Lung microvascular endothelial cell (primary cell): ENCODE measurements at regions not wholly inside any gene's neighbourhood (a gene's known extent, or its start where the extent isn't known, plus 50 kb on each side); places are given as distances from the start of the nearest gene placed in this dataset.

ENCODE experiments used
- DNase-seq, 2 donors: peaks; one replicate each; pipeline versions ENCODE4 v3.0.0 to v3.0.0-alpha.2; 2010; ENCODE audit warnings: low read depth in 2 of 2

- DNase-seq, result no peak
Observed at GRCh38 chr19:30667746-30668145, 295.6 kb downstream of the ZNF536 start.

DNA sequence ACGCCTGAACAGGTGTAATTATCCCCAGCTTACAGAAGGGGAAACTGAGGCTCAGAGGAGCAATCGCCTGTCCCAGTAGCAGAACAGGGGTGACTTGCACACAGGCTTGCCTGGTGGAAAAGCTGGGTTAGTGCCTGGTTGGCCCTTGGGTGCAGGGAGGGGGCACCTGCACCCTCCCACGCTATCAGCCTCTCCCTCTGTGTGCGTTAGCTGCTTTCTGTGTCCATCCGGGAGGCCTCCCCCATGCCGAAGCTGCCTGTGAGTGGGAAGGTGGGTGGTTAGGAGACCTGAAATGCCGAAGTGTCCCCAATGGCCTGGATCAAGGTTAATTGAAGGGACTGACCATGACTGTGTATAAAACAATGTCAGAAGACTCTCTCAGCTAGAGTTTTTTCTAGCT, 295.0 kb downstream of the ZNF536 start:
- DNase-seq, result no peak

GRCh38 chr19:30666301-30666803, 294.2 kb downstream of the ZNF536 start:
- DNase-seq, result peak; percentile 34 to 47

DNA sequence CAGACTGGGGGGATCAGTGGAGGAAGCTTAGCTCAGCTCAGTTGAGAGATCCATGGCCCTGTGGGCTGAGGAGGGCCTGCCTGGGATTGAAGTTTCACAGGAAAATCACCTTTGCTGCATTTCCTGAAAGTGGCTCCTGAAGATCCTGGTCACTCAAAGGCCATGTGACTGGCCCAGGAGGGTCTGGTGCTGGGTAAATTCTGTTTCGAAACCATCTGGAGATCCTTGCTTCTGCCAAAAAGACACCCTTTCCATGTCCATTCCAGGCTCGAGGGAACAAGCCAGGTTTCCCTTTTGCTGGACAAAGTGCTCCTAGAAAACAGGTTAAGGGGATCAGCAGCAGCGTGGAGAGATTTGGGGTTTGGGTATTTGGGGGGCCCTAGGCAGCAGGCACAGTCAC, 293.3 kb downstream of the ZNF536 start:
- DNase-seq, result no peak

GRCh38 chr19:30663611-30664174, 291.5 kb downstream of the ZNF536 start:
- no peak for DNase-seq

DNA sequence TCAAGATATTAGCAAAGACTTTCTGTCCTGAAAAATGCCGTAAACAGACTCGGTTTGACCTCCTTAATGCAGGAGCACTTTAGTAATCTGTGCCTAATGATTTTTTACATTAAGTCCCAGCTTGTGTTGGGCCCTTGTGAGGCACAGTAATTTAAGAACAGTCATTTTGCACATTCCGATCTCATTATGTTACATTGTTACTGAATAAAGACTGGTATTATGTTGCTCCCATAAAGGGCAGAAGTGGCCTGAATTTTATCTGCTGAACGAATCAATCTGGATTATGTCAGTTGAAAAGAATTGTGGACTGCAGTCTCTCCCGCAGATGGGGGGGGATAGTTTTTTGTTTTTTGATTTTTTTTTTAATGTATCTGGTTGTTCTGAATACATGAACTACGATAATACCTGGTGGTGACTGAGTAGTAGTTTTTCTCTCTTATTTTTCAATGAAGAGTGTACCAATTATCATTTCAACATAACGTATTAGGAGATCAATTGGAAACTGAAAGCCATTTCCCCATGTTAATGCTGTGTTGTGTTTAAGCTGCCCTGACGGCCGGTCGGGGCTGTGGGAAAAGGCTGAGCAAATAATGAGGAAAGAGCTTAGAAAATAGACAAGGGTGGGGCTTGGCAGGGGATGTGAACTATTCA, 290.2 kb downstream of the ZNF536 start:
- DNase-seq, result no peak

DNA sequence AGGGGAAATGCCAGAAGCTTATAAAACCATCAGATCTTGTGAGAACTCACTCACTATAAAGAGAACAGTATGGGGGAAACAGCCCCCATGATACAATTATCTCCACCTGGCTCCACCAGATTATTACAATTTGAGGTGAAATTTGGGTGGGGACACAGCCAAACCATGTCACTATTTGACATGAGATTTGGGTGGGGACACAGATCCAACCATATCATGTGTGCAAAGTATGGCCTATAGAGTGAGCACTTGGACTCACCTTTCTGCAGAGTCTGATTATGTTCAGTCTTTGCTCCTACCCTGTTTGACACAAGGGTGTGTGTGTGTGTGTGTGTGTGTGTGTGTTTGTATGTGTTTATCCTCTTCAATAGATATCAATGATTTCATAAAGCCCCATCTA, 287.5 kb downstream of the ZNF536 start:
- no peak for DNase-seq

DNA sequence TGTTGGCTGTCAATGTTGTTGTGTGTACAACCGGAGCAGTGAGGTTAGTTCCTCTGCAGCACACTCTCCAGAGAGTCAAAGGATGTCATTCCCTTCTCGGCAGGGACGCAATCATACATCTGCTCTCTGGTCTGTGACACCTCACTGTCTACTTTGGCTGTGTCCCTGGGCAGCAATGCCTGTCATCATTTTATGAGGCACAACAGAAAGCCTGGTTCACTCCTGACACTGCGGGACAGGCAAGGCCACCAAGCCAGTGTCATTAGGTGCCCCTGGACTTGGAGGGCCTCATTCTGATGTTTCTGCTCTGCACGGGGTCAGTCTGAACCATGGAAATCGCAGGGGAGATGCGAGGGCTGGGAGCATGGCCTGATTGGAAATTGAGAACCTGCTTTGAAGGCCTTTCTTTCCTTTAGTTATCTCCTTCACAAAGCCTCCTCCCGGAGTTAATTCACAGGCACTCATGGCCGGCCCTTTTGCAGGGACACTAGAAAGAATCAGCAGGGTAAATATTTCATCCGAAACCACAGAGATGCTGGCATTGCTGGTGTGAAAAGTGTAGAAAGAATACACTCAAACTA, 284.4 kb downstream of the ZNF536 start:
- DNase-seq, result no peak

DNA sequence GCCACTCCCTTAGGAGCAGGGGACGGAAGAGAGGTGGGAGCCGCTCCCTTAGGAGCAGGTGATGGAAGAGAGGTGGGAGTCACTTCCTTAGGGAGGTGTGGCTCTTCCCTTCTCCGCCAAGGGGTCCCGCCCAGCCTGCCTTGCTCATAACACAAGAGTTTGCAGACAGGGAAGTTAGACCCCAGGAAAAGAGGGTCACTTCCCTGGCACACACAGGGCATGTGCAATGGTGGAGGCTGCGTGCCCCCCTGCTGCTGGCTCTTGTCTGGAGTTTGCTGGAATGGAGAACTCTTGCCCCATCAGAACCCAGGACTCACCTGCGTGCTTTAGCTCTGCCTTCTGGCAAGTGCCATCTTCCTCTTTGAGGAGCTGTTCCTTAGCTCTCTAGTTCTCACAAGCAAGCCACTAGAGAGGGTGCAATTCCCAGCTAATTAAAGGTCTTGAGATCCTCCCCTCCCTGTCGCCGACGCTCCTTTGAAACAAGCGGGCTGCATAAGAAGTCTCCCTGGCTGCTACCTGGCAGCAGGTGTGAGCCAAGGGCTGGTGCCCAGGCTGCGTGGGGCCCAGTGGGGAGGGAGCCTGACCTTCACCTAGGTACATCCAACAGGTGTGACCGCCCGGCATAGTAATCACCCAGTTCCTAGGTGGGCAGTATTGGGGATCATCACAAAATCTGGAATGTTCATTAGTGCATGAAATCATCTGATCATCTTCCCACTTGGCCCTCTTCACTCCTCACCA, 281.6 kb downstream of the ZNF536 start:
- no peak for DNase-seq

DNA sequence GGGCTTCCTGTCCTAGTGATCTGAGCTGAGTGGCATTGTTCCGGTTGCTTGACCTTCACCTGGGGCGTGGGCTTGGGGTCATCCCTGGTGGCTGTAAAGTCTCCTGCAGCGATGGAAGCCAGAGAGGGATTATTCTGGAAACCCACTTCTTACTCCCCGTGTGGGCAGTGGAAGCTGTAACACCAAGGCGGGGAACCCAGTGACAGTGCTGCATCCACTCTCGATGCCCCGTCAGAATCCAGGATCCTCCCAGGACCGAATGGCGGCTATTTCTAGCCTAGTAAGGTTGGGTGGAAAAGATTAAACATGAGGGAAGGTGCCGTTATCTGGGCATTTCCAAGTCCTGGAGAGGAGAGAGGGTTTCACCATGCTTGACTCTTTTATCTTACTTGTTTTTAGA, 280.6 kb downstream of the ZNF536 start:
- DNase-seq, result no peak

DNA sequence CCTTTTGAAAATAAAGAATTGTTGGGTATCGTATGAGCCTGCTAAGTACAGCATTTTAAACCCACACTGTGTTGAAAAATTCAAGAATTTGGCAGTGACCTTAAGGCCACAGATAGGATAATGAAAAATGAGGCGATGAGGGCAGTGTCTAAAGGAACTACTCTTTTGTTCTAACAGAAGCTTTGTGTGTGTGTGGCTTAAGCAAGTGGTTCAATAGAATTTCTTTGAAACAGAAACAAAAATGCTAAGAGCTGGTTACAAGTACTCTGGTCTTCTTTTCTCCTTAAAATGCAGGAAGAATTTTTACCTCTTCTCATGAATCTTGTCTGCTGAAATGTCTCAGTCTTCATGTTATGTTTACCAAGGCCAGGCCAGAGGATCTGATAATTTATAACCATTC, 279.5 kb downstream of the ZNF536 start:
- no peak for DNase-seq

- no peak for DNase-seq
Observed at GRCh38 chr19:30651066-30651465, 278.9 kb downstream of the ZNF536 start.

DNA sequence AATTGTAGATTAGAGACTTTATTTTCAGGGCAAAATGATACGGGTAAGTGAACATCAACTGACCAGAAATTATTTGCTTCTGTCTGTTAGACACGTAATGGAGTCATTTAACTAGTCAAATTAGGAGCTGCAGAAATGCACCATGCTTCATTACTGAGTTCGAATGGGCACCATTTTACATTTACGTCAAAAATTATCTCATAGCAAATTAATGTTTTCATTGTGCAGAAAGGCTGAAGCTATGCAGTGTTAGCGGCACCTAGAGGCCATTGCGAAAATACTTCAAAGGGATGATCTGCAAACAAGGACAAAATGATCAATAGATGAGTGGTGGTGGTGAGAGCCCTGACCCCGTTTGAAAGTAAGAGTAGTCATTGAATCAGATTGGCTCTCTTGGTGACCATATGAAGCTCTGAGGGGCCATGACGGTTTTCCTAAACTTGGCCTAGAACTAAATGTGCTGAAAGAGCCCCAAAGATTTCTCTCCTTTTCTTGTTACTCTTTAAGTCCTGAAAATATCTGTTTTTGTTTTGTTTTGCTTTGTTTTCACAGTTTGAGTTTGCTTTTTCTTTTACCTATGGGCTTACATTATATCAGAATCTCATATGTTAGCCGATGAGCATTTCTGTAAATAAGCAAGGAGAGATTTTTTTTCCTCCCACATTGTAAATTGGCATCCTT, 277.9 kb downstream of the ZNF536 start:
- peak; percentile 62 to 71 for DNase-seq

DNA sequence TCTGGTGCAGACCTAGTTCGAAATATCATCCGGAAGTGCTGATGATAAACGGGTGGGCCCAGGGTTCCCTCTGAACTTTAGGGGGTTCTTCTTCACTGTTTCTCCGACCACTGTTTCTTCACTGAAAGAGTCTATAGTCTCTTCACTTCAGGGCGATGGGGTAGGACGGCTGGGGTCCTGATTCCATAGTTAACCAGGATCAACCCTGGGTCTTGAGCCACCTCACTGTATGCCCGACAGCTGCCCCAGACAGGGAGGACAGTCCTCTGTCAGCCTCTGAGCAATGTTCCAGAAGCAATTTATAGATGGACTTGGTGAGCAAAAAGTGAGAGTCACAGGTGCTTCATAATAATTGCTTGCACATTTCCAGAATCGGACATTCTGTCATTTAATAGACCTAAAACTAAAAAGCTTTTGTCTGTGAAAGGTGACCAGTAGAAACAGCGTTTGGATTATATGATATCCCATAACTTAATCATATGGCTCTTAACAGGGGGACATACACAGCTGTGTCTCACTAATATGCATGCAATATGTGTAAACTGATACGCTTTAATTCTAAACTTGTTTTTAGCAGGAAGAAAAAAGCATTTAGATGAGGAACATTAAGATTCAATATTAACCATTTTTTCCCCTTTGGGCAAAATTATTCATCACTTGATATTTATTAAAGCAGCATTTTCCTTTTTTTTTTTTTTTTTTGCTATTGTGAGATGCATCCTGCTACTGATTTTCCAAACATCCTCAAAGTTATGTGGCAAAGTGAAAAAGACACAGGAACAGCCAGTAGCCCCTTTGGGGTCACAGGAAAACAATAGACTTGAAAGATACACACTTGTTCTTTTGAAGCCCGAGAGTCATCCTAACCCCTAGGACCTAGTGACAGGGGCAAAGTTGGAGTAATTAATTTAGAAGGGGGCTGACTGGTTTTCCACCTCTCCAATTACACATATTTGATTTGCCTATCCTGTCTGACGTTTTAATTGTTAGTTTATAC, 277.0 kb downstream of the ZNF536 start:
- no peak for DNase-seq

- DNase-seq, result no peak
Observed at GRCh38 chr19:30647891-30648720, 275.9 kb downstream of the ZNF536 start.

- DNase-seq, result no peak
Observed at GRCh38 chr19:30646806-30647205, 274.6 kb downstream of the ZNF536 start.

DNA sequence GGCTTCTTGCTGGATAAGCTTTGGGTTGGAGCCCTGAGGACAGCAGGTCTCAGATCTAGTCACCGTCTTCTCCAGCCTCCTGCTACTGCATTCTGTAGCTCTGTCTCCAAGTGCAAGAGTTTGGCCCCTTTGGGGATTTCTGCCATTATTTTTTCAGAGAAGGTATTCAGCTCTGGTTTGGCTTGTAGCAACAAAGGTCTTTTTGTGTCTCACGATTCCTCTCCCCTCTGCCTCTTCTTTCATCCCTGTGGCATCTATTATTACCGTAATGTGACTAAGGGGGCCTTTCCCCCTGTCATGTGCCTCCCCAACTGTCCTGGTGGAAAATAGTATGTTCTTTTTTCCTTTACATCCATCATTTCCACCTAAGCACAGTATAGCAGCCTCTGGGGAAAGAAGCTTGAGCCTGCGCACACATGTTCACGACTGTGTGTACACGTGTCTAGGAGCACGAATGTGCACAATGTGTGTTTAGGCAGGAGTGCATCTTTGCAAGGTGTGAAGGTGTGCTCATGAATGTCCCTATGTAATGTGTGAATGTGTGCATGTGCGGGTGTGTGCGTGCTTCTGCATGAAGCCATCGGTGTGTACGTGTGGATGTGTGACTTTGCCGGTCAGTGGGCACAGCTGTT, 273.9 kb downstream of the ZNF536 start:
- no peak for DNase-seq

DNA sequence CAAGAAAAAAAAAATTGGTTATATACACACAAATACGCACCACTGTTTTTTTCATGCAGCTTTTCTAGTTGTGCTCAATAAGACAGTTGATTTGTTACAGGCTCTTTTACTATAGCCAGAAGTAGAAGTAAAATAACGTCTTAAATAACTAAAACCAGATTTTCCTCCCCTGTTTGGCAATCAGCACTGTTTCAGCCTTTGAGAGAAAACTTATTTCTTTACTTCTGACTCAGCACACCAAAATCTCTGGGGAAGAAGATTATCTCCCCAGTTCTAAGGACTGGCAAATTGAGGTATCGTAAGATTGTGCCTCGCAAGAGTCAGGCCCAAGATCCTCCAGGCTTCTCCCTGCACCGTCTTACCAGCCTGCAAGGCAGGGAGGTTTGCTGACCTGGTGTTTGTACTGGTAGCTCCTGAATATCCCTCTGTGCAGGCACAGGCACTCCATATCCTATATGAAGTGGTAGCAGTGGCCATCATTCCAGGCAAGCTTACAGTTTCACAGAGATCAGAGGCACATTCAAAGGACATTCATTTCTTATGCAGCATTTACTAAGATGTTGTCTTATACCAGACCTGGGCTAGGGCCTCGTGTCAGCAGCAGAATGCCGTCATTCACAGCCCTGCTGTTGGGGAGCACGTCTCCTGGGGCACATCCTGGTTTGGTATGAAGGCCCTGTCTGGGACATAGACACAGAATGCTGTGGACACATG, 268.2 kb downstream of the ZNF536 start:
- no peak for DNase-seq

DNA sequence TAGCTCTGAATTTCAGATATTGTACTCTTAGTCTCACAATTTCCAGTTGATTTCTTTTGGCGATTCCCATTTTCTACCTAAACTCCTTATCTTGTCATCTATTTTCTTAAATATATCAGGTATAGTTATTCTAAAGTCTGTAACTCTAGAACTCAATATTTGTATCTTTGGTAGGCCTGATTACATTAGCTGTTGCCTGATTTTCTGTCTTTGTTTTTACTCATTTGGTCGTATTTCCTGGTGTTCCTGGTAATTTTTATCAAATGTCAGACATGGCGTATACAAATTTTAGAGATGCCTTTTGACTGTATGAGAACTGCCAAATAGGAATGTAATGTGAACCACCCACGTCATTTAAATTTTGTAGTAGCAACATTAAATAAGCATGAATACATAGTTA, 266.7 kb downstream of the ZNF536 start:
- DNase-seq, result no peak
